ENCODE measurements at regions not wholly inside any gene's neighbourhood (a gene's known extent, or its start where the extent isn't known, plus 50 kb on each side); places are given as distances from the start of the nearest gene placed in this dataset.
A peak's percentile ranks its signal among the peaks of the same experiment; 100 is the strongest.

GRCh38 chr2:118239284-118239683, 151.0 kb downstream of the INSIG2 start:
- no peak for DNase-seq (ENCODE audit: low spot score)

GRCh38 chr2:118237451-118237850, 149.2 kb downstream of the INSIG2 start:
- no peak for DNase-seq (ENCODE audit: low spot score)

GRCh38 chr2:118232796-118233195, 144.5 kb downstream of the INSIG2 start:
- DNase-seq (ENCODE audit: low spot score) = no peak

- DNase-seq (ENCODE audit: low spot score) = no peak
Measured at GRCh38 chr2:118232391-118232790, 144.1 kb downstream of the INSIG2 start.

GRCh38 chr2:118231759-118232158, 143.5 kb downstream of the INSIG2 start:
- no peak for DNase-seq (ENCODE audit: low spot score)

- no peak for DNase-seq (ENCODE audit: low spot score)
Measured at GRCh38 chr2:118227698-118228508, 139.6 kb downstream of the INSIG2 start.

GRCh38 chr2:118225666-118226065, 137.4 kb downstream of the INSIG2 start:
- no peak for DNase-seq (ENCODE audit: low spot score)

GRCh38 chr2:118224895-118225311, 136.6 kb downstream of the INSIG2 start:
- no peak for DNase-seq (ENCODE audit: low spot score)

- peak; percentile 17 for DNase-seq (ENCODE audit: low spot score)
Measured at GRCh38 chr2:118223992-118224894, 136.0 kb downstream of the INSIG2 start.

GRCh38 chr2:118223511-118223991, 135.3 kb downstream of the INSIG2 start:
- DNase-seq (ENCODE audit: low spot score) = no peak

- no peak for DNase-seq (ENCODE audit: low spot score)
Measured at GRCh38 chr2:118222672-118223421, 134.6 kb downstream of the INSIG2 start.

GRCh38 chr2:118222273-118222594, 134.0 kb downstream of the INSIG2 start:
- no peak for DNase-seq (ENCODE audit: low spot score)

GRCh38 chr2:118221536-118222272, 133.4 kb downstream of the INSIG2 start:
- DNase-seq (ENCODE audit: low spot score) = peak; percentile 45

- DNase-seq (ENCODE audit: low spot score) = no peak
Measured at GRCh38 chr2:118219611-118220010, 131.3 kb downstream of the INSIG2 start.

GRCh38 chr2:118216224-118216623, 128.0 kb downstream of the INSIG2 start:
- no peak for DNase-seq (ENCODE audit: low spot score)

GRCh38 chr2:118209727-118210126, 121.5 kb downstream of the INSIG2 start:
- DNase-seq (ENCODE audit: low spot score) = no peak

- no peak for DNase-seq (ENCODE audit: low spot score)
Measured at GRCh38 chr2:118207889-118208288, 119.6 kb downstream of the INSIG2 start.

GRCh38 chr2:118202707-118203303, 114.5 kb downstream of the INSIG2 start:
- peak; percentile 46 for DNase-seq (ENCODE audit: low spot score)

GRCh38 chr2:118198268-118198667, 110.0 kb downstream of the INSIG2 start:
- no peak for DNase-seq (ENCODE audit: low spot score)

GRCh38 chr2:118197011-118197675, 108.9 kb downstream of the INSIG2 start:
- DNase-seq (ENCODE audit: low spot score) = no peak

GRCh38 chr2:118190474-118190873, 102.2 kb downstream of the INSIG2 start:
- no peak for DNase-seq (ENCODE audit: low spot score)

Measured in CD4-positive, alpha-beta T cell treated with Interleukin-6 at 100 ng/mL for 8 hours (primary cell).